ENCODE measurements at regions not wholly inside any gene's neighbourhood (a gene's known extent, or its start where the extent isn't known, plus 50 kb on each side); places are given as distances from the start of the nearest gene placed in this dataset.

- Histone ChIP-seq H3F3A (ENCODE audit: insufficient read depth, low read length) (no peaks in the 10 kb centered on the region), H3K4me2 (ENCODE audit: low read depth, low read length) (no peak overlapping the region), H3K4me1 (ENCODE audit: low read length) (no peaks in the 10 kb centered on the region), H3K9ac (ENCODE audit: low read length) (no peak overlapping the region), H3K36me3 (replicated peaks; ENCODE audit: insufficient read depth, low read length) (no peaks in the 10 kb centered on the region), H3K9me2 (replicated peaks; ENCODE audit: insufficient read depth, low read length) (no peaks in the 10 kb centered on the region), H3K79me2 (ENCODE audit: low read length) (no peaks in the 10 kb centered on the region), H3K27ac (ENCODE audit: low read length) (no peak overlapping the region), H3K27me3 (replicated peaks; ENCODE audit: insufficient read depth, low read length) (peaks cover 1% of the 10 kb centered on the region; the same call in 1 of the 2 replicates), H3K9me3 (replicated peaks; ENCODE audit: insufficient read depth, low read length) (no peaks in the 10 kb centered on the region), H4K20me1 (ENCODE audit: insufficient read depth, low read length) (no peaks in the 10 kb centered on the region), H3K4me3 (ENCODE audit: low read length) (no peak overlapping the region), H2AFZ (ENCODE audit: low read length) (no peak overlapping the region)
- no peak for TF ChIP-seq EZH2 (optimal IDR thresholded peaks at IDR 0.05; ENCODE audit: low read depth, low read length)
- TF ChIP-seq, protein P1, sequence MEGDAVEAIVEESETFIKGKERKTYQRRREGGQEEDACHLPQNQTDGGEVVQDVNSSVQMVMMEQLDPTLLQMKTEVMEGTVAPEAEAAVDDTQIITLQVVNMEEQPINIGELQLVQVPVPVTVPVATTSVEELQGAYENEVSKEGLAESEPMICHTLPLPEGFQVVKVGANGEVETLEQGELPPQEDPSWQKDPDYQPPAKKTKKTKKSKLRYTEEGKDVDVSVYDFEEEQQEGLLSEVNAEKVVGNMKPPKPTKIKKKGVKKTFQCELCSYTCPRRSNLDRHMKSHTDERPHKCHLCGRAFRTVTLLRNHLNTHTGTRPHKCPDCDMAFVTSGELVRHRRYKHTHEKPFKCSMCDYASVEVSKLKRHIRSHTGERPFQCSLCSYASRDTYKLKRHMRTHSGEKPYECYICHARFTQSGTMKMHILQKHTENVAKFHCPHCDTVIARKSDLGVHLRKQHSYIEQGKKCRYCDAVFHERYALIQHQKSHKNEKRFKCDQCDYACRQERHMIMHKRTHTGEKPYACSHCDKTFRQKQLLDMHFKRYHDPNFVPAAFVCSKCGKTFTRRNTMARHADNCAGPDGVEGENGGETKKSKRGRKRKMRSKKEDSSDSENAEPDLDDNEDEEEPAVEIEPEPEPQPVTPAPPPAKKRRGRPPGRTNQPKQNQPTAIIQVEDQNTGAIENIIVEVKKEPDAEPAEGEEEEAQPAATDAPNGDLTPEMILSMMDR (IDR thresholded peaks at IDR 0.05; ENCODE audit: low read length): no peak
- no peak for DNase-seq
Measured at GRCh38 chr21:38670861-38671260, 134.9 kb upstream of the ETS2 start.

GRCh38 chr21:38671773-38672172 is 134.0 kb upstream of the ETS2 start:
- TF ChIP-seq EZH2 (optimal IDR thresholded peaks at IDR 0.05; ENCODE audit: low read depth, low read length): no peak
- TF ChIP-seq, protein P1 (IDR thresholded peaks at IDR 0.05; ENCODE audit: low read length): no peak
- TF ChIP-seq EZH2phosphoT487 (IDR thresholded peaks at IDR 0.05; ENCODE audit: low read length): no peak
- Histone ChIP-seq H3K4me1 (ENCODE audit: low read length) (no peaks in the 10 kb centered on the region), H3F3A (ENCODE audit: insufficient read depth, low read length) (no peaks in the 10 kb centered on the region), H4K20me1 (ENCODE audit: insufficient read depth, low read length) (no peaks in the 10 kb centered on the region), H2AFZ (ENCODE audit: low read length) (no peak overlapping the region), H3K9ac (ENCODE audit: low read length) (no peak overlapping the region), H3K27me3 (replicated peaks; ENCODE audit: insufficient read depth, low read length) (no peaks in the 10 kb centered on the region; the same call in 1 of the 2 replicates), H3K4me3 (ENCODE audit: low read length) (no peak overlapping the region), H3K27ac (ENCODE audit: low read length) (no peak overlapping the region), H3K9me2 (replicated peaks; ENCODE audit: insufficient read depth, low read length) (no peaks in the 10 kb centered on the region), H3K4me2 (ENCODE audit: low read depth, low read length) (no peak overlapping the region), H3K9me3 (replicated peaks; ENCODE audit: insufficient read depth, low read length) (no peaks in the 10 kb centered on the region), H3K79me2 (ENCODE audit: low read length) (no peaks in the 10 kb centered on the region), H3K36me3 (replicated peaks; ENCODE audit: insufficient read depth, low read length) (no peaks in the 10 kb centered on the region)
- DNase-seq: no peak

- no peak overlapping the region for H2AFZ ChIP-seq (ENCODE audit: low read length)
- no peak overlapping the region for H3K4me2 ChIP-seq (ENCODE audit: low read depth, low read length)
- H3K9ac ChIP-seq (ENCODE audit: low read length): no peak overlapping the region
- H3K4me1 ChIP-seq (ENCODE audit: low read length): peaks cover 14% of the 10 kb centered on the region
- H3K9me2 ChIP-seq (replicated peaks; ENCODE audit: insufficient read depth, low read length): no peaks in the 10 kb centered on the region
- H3F3A ChIP-seq (ENCODE audit: insufficient read depth, low read length): no peaks in the 10 kb centered on the region
- no peak overlapping the region for H3K4me3 ChIP-seq (ENCODE audit: low read length)
- no peaks in the 10 kb centered on the region for H3K27me3 ChIP-seq (replicated peaks; ENCODE audit: insufficient read depth, low read length)
- no peaks in the 10 kb centered on the region for H4K20me1 ChIP-seq (ENCODE audit: insufficient read depth, low read length)
- H3K79me2 ChIP-seq (ENCODE audit: low read length): no peaks in the 10 kb centered on the region
- H3K9me3 ChIP-seq (replicated peaks; ENCODE audit: insufficient read depth, low read length): no peaks in the 10 kb centered on the region
- H3K27ac ChIP-seq (ENCODE audit: low read length): no peak overlapping the region
- no peaks in the 10 kb centered on the region for H3K36me3 ChIP-seq (replicated peaks; ENCODE audit: insufficient read depth, low read length)
- DNase-seq: no peak
- TF ChIP-seq, protein P1 (IDR thresholded peaks at IDR 0.05; ENCODE audit: low read length): no peak
- no peak for TF ChIP-seq EZH2phosphoT487 (IDR thresholded peaks at IDR 0.05; ENCODE audit: low read length)
- no peak for TF ChIP-seq EZH2 (optimal IDR thresholded peaks at IDR 0.05; ENCODE audit: low read depth, low read length)
Measured at GRCh38 chr21:38675182-38675824, 130.4 kb upstream of the ETS2 start.

Data from MM.1S (cell line).